GM21381 (cell line): ENCODE measurements at regions not wholly inside any gene's neighbourhood (a gene's known extent, or its start where the extent isn't known, plus 50 kb on each side); places are given as distances from the start of the nearest gene placed in this dataset.
"Not testable (repeated sequence)": the region's sequence is repeated elsewhere in the genome, so short reads cannot be mapped to it uniquely, and the experiment has no call there.

ENCODE experiments used
- ATAC-seq: cut with Tn5 transposase; IDR thresholded peaks from one replicate; pipeline ENCODE4 v1.9.1; 2021; ENCODE audit warnings: mild to moderate bottlenecking, moderate library complexity; ENCODE audit not compliant: unreplicated experiment

DNA sequence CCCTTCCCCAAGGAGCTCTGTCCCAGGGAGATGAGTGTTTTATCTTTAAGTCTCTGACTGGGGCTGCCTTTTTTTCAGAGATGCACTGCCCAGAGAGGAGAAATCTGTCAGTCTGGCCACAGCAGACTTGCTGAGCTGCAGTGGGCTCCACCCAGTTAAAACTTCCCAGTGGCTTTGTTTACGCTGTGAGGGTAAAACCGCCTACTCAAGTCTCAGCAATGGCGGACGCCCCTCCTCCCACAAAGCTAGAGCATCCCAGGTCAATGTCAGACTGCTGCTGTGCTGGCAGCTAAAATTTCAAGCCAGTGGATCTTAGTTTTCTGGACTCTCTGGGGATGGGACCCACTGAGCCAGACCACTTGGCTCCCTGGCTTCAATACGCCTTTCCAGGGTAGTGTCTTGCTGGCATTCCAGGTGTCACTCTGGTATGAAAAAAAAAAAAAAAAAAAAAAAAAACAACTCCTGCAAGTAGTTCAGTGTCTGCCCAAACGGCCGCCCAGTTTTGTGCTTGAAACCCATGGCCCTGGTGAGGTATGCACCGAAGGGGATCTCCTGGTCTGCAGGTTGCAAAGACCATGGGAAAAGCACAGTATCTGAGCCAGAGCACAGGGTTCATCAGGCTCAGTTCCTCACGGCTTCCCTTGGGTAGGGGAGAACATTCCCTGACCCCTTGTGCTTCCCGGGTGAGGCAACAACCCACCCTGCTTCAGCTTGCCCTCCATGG, 1616.1 kb upstream of the ADGRL3 start:
- no peak for ATAC-seq

DNA sequence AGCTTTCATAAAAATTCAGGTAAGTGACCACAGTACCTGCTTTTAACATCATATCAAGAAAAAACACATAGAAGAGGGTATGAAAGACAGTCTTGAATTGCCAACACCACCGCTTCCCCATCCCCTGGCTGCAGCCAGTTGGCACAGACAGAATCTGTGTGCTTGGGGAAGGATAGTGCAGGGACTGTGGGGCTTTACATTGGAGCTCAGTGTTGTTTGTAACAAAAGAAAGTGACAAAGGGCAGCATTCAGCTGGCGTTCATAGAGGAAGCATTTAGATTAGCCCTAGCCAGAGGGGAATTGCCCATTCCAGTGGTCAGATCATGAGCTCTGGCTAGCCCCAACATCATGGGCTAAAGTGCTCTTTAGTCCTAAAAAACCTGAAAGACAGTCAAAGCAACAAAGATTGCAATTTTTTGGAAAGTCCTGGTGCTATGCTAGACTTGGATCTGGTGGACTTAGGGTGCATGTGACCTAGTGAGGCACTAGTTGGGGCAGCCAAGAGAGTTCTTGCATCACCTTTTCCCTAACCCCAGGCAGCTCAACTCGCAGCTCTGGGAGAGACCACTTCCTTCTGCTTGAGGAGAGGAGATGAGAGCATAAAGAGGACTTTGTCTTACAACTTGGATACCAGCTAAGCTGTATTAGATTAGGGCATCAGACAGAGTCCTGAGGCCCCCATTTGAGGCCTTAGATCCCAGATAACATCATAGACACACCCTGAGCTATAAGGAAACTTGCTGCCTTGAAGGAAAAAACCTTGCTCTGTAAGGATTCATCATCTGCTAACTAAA, 1602.4 kb upstream of the ADGRL3 start:
- ATAC-seq, result no peak

DNA sequence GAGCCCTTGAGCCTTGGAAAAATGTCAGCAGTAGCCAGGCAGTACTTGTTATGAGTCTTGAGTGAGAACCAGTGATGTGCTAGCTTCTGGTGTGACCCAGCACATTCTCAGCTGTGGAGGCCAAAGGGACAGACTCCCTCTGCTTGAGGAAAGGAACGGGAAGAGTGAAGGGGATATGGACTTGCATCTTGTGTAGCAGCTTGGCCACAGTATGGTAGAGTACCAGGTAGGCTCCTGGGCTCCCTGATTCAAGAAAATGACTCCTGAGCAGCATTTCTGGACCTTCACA, 1601.9 kb upstream of the ADGRL3 start:
- ATAC-seq, result no peak

DNA sequence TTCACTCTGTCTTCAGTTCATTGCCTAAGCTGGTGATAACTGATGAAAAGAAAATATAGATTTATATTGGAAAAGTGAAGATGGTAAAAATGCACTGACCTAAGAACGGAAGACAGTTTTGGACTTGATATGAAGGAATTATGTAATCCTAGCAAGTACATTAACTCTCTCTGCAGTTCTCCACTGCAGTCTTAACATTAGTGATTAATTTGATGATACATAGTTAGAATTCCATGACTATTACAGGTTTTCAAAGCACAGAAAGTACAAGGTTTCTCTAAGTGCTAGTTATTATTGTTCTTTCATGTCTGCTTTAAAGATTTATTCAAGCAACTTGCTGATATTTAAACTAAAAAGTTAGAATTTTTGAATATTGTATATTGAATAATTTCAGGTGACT, 1591.7 kb upstream of the ADGRL3 start:
- no peak for ATAC-seq

DNA sequence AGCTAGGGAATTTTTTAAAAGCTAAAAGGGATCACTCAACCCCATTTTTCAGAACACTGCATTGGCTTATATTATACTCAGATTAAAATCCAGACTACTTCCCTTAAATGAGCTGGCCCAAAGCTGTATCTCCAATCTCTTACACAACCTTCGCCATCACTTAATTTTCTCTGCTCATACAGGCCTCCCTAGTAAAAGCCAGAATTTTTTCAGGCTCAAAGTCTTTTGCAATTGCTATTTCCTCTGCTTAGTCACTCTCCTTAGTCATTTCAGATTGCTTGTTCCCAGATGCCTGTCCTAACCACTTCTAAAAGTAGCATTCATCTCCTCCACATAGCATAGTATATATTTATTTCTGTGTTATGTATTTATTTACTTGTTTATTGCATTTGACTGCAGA, 1587.9 kb upstream of the ADGRL3 start:
- no peak for ATAC-seq

DNA sequence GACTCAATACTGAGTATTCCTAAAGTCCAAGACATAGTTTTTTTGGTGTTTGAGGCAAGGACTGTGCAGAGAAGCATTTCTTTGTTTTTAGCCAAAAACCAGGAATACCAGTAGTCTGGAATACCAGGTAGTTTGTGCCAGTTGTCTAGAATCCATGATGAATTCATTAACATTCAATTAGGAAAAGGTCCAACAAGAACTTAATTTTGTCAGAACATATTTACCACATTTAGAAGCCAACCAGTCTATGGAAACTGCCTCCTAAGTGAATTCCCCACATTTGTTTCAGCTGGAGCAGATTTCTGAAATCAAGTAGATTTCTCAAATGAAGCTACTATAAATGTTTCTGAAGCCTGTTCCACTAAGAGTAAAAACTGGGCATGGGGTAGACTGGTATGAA, 1584.8 kb upstream of the ADGRL3 start:
- ATAC-seq, result no peak

DNA sequence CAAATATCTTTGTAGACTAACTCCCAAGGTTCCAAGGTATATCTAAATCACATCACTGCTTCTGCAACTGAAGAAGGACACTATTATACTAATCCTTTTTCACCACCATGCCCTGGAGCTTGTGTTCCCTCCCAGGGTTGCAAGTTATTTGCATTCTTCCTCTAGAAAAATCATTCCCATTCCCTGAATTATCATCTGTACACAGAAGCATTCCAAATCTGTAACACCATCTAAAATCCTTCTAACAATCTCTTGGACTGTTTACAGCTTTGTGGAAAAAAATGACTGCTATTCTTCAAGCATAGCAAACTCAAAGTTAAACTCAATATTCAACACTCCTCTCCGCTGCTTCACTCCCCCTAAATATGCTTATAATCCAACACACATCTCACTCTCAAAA, 1570.8 kb upstream of the ADGRL3 start:
- no peak for ATAC-seq

DNA sequence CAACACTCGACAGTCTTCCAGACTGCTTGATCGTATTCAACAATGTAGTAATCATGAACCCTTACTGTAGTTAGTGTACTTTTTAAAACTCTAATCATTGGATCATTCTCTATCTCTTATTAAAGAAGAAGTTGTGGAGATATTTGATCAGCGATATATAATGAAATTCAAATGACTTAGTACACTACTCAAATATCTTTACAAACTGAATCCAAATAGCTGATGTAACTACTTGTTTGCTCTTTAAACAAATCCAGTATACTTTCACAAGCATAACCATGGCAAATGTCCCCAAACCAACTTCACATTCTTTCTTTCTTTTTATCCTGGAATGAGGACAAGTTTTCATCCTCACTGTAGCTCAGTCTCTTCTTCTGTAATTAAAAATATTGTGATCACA, 1569.9 kb upstream of the ADGRL3 start:
- no peak for ATAC-seq

DNA sequence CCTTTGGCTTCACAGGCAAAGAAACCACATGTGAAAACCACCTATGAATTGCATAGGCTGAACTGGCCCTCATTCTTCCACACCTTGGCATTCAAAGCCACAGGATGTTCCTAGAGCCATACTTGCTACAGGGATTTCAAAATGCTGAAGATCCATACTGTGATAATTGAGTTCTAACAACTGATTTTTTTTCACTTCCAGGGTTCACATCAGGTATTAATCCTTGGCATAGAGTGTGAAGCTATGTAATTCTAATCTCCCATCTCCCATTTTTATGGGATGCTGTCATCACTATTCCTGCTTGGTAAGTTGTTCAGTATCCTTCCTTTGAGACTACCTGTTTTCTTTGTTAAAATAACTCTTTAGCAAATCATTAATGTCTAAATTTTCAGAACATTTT, 1569.2 kb upstream of the ADGRL3 start:
- ATAC-seq, result no peak

DNA sequence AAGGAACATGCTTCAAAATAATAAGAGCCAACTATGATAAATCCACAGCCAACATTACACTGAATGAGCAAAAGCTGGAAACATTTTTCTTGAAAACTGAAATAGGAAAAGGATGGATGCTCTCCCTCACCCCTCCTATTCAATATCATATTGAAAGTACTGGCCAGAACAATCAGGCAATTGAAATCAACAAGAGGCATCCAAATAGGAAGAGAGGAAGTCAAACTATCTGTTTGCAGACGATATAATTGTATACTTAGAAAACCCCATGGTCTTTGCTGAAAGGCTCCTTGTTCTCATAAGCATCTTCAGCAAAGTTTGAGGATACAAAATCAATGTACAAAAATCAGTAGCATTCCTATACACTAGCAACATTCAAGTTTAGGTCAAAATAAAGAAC, 1562.5 kb upstream of the ADGRL3 start:
- ATAC-seq, result no peak

DNA sequence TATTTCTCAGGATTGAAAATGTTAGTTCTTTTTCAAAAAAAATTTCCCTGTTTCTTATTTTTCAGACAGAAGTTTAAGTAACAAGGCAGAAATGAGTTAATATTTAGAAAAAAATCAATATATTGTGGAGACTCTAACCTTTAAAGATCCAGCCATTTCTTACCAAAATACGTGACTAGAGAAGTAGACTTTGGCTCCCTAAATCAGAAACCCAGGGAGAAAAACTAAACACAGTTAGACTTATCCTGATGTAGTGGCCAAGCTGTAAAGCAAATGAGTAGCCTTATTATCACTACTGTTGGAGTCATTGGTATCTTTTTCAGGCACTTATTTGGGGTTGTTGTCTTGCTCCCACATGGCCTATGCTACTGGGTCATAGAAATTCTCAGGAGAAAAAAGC, 1556.4 kb upstream of the ADGRL3 start:
- ATAC-seq, result no peak

DNA sequence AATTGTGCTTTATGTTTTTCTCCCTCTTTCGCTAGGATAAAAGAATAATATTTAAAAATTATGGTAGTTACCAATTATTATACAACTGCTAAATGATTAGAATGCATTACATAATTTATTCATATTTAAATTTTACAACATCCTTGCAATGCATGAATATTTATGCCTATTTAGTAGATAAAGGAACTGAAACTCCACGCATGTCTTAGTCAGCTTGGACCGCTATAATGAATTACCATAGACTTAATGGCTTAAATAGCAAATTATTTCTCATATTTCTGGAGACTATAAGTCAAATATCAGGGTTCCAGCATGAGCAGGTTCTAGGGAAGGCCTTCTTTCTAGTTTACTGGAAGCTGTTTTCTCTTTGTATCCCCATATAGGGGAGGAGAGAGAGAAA, 1555.4 kb upstream of the ADGRL3 start:
- ATAC-seq, result no peak

DNA sequence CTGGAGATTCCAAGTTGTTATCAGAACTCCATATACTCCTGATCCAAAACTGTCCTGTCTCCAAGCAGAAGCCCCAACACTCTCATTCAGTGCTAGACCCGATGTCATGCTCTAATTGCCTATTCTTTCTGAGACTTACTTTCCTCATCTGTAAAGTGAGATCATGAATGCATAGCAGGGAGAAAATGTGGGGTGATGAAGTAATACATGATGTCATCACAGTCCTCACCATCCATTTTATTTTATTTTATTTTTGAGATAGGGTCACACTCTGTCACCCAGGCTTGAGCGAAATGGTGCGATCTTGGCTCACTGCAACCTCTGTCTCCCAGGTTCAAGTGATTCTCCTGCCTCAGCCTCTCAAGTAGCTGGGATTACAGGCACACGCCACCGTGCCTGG, 1554.0 kb upstream of the ADGRL3 start:
- ATAC-seq, result no peak

DNA sequence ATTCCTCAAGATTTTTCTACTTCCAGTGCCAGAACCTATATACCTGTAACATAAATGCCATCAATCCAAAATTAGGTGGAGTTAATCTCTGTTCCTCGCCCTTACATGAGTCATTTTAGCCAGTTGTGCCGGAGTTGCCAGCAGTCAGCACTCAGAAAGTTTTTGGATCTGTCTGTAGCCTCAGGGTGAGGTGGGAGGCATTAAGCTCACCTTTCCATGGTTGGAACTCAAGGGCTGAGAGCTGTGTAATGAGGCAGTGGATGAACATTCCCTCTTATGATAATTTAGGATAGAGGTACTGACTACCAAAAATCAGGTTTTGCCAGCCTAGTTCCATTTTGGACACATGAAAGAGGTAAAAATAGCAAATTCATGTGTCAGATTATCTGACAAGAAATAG, 1553.1 kb upstream of the ADGRL3 start:
- no peak for ATAC-seq

DNA sequence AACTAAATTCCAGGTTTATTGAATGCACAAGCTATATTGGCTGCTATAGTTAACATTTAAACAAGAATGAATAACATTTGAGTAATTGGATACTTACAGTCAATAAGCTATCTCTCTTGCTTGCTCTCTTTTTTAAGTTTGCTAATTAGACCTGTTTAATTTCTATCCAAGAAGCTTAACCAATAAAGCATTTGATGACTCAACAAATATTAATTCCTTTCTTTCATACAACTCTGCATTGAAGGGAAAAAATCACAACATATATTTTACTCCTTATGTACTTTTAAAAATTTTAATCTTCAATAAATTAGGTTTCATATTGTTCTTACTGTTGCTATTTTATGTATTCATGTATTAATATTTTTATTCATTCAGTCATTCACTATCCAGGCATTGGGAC, 1552.6 kb upstream of the ADGRL3 start:
- ATAC-seq, result no peak

DNA sequence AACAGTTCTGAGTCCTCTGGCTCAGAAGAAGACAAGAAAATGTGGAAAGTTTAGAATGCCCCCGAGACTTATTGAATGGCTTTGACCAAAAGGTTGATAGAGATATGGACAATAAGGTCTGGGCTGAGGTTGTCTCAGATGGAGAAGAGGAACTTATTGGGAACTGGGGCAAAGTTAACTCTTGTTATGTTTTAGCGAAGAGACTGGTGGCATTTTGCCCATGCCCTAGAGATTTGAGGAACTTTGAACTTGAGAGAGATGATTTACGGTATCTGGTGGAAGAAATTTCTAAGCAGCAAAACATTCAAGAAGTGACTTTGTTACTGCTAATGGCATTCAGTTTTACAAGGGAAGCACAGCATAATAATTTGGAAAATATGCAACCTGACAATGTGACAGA, 1549.3 kb upstream of the ADGRL3 start:
- no peak for ATAC-seq

DNA sequence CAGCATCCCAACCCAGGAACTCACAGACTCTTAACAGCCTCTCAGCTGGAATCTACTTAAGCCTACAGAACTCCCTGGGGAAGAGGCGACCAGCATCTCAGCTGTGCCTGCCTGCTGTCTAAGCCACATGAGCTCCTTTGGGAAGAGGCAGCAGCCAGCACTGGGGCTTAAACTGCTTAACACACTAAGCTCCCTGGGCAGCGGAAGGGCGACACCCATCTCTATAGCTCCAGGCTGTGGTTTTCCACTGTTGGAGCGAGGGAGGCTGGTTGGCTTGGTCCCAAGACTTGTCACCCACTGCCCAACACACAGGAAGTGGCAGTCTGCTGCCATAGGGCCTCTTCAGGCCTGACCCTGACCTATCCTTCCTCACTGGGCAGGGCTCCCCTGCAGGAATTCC, 1544.1 kb upstream of the ADGRL3 start:
- ATAC-seq, result no peak

DNA sequence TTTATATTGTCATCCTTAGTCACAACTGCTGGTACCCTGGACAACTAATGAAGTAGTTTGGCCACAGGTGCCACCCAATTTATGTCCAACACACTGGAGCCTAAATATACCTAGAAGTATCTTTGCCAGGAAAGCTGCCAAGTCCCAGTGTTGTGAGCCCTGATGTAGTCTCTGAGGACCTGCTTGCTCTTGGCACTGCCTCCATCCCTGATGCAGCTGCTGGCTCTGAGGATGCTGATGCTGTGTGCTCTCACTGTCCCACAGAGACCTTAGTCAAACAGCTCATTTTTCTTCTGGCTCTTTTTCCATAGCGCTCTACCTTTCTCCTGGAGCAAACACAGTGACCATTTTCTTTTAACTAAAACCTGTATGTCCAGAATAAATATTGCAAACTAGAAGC, 1535.4 kb upstream of the ADGRL3 start:
- no peak for ATAC-seq

DNA sequence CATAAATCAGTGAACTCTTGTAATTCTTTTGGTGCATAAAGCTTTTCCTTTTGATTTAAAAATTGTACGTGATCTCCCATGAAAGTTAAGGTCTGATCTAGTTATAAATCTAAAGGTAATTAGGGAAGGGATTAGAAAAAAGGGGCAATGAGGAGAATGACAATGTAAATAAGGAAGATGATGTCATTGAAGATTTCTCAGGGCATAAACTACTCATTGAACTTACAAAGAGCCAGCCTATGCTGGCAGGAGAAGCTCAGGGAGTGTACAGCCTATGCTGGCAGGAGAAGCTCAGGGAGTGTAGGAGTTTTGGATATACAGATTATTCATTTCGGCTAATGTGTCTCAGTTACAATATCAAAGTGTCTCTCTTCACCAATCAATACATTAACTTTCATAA, 1533.5 kb upstream of the ADGRL3 start:
- no peak for ATAC-seq

DNA sequence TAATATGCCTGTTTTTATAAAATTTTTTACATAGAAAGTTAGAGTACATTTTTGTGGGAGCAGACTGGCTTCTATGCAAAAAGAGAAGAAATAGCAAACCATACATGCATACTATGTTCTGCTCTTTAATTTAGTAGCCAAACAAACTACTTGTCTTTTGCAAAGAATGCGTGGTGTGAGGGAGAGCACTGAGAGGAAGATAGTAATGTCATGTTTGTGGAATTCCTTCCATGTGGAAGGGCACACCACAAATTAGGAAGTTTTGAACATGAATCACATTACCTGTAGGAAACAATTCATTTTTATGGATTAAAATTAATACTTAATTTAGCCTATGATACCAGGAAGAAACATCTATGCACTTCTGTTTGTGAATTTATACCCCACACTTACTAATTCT, 1529.1 kb upstream of the ADGRL3 start:
- ATAC-seq, result no peak

DNA sequence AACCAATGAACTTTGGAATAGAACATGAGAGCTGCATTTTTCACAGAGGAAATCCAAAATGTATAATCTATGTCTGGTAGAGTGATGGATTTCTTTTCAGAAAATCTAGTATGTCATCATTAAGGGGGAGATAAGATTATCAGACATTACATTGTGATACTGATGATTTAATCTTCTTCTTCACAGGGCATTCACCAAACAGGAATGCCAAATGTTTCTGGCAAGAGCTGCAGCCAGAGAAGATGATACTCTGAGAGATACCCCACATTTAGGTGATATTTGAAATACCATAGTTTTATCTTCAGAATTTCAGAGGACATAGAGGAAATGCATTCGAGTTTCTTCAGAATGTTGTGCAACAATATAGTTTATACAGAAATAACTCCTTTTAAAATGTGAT, 1523.7 kb upstream of the ADGRL3 start:
- no peak for ATAC-seq

DNA sequence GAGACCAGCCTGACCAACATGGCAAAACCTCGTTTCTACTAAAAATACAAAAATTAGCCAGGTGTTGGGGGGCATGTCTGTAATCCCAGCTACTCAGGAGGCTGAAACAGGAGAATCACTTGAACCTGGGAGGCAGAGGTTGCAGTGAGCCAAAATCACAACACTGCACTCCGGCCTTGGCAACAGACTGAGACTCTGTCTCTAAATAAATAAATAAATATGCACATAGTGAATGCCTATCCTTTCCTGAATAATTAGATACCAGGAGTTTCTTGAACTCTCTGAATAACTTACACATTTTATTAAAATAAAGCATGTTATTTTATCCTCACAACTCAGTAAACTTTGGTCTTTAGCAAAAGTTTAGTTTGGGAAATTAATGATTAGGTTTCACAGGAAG, 1523.1 kb upstream of the ADGRL3 start:
- ATAC-seq, result not testable (repeated sequence)

DNA sequence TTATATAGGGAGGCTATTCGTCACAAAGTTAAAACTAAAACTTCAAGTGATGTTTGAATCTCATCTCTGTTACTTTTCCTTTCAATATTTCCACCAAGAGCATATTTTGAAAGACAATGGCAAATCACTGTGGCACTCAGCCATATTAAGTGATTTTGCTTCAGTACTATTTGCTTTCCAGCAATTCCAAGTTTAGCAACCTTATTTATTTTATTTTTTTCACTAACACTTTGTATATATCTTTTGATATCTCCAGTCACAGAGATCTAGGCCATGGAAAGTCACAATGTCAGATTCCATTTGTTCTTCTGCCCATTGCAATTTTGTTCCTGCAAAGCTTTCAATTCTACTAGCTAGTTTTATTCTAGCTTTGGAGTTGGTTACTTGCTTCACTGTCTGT, 1514.5 kb upstream of the ADGRL3 start:
- ATAC-seq, result no peak
